Mesodermal cell (in vitro differentiated cells): ENCODE measurements at regions not wholly inside any gene's neighbourhood (a gene's known extent, or its start where the extent isn't known, plus 50 kb on each side); places are given as distances from the start of the nearest gene placed in this dataset.

Experiments
- H3K27ac ChIP-seq: 2 replicates; pipeline ENCODE4 v1.7.0; 2013; ENCODE audit warnings: mild to moderate bottlenecking, low read depth, low read length, moderate library complexity; ENCODE audit not compliant: severe bottlenecking
- H3K36me3 ChIP-seq: 2 replicates; pipeline ENCODE4 v1.7.1; 2013; ENCODE audit warnings: mild to moderate bottlenecking, low read length, moderate library complexity; ENCODE audit not compliant: control insufficient read depth, insufficient read depth
- H3K4me1 ChIP-seq: one replicate; pipeline ENCODE4 v1.7.1; 2013; ENCODE audit warnings: mild to moderate bottlenecking, low read length; ENCODE audit not compliant: insufficient read depth, control insufficient read depth, poor library complexity, severe bottlenecking
- H3K4me3 ChIP-seq: 2 replicates; pipeline ENCODE4 v1.7.0; 2013; ENCODE audit warnings: low read length, control low read depth, mild to moderate bottlenecking; ENCODE audit not compliant: insufficient read depth, poor library complexity, severe bottlenecking; ENCODE audit errors: extremely low read depth
- H3K9me3 ChIP-seq: 2 replicates; pipeline ENCODE4 v1.7.1; 2013; ENCODE audit warnings: mild to moderate bottlenecking, low read length, moderate library complexity; ENCODE audit not compliant: control insufficient read depth
- WGBS, 2 experiments: methylation state at CpG; one replicate each; pipeline ENCODE4 v1.1.5; 2013; ENCODE audit warnings: missing lambda C conversion rate in 2 of 2; ENCODE audit not compliant: insufficient coverage in 2 of 2; 5-methylcytosine and 5-hydroxymethylcytosine counted together

- no peak overlapping the region for H3K4me3 ChIP-seq
- H3K4me1 ChIP-seq: no peaks in the 10 kb centered on the region
- H3K36me3 ChIP-seq: no peaks in the 10 kb centered on the region
- H3K9me3 ChIP-seq: no peaks in the 10 kb centered on the region
- H3K27ac ChIP-seq: no peak overlapping the region
- 84 to 86% methylated on average over 3 to 5 of the region's 8 CpGs for WGBS, 2 experiments
Observed at GRCh38 chr2:6665093-6666045, 200.3 kb downstream of the CMPK2 start.

GRCh38 chr2:6667326-6667725 lies 198.4 kb downstream of the CMPK2 start:
- Histone ChIP-seq H3K9me3 (no peaks in the 10 kb centered on the region), H3K36me3 (no peaks in the 10 kb centered on the region), H3K4me3 (no peak overlapping the region), H3K4me1 (no peaks in the 10 kb centered on the region), H3K27ac (no peak overlapping the region)
- WGBS, 2 experiments: 90 to 100% methylated on average over 1 to 2 of the region's 4 CpGs

- H3K4me3 ChIP-seq: no peak overlapping the region
- no CpG with 5 or more reads among the region's 1 CpG for WGBS, 2 experiments
- no peak overlapping the region for H3K27ac ChIP-seq
- H3K4me1 ChIP-seq: peaks cover under 1% of the 10 kb centered on the region
- H3K36me3 ChIP-seq: no peaks in the 10 kb centered on the region
- no peaks in the 10 kb centered on the region for H3K9me3 ChIP-seq
Observed at GRCh38 chr2:6671913-6672312, 193.8 kb downstream of the CMPK2 start.

GRCh38 chr2:6674381-6674780 lies 191.3 kb downstream of the CMPK2 start:
- Histone ChIP-seq H3K4me3 (no peak overlapping the region), H3K9me3 (no peaks in the 10 kb centered on the region), H3K27ac (no peak overlapping the region), H3K4me1 (peaks cover 3% of the 10 kb centered on the region), H3K36me3 (no peaks in the 10 kb centered on the region)
- 78 to 81% methylated on average over 3 of the region's 3 CpGs for WGBS, 2 experiments

- Histone ChIP-seq H3K36me3 (no peaks in the 10 kb centered on the region), H3K27ac (no peak overlapping the region), H3K4me3 (no peak overlapping the region), H3K4me1 (peaks cover 3% of the 10 kb centered on the region), H3K9me3 (no peaks in the 10 kb centered on the region)
- 91 to 100% methylated on average over 3 to 4 of the region's 5 CpGs for WGBS, 2 experiments
Observed at GRCh38 chr2:6675791-6676190, 189.9 kb downstream of the CMPK2 start.

- H3K4me3 ChIP-seq: no peak overlapping the region
- no peaks in the 10 kb centered on the region for H3K36me3 ChIP-seq
- H3K4me1 ChIP-seq: peaks cover 3% of the 10 kb centered on the region
- no peak overlapping the region for H3K27ac ChIP-seq
- WGBS, 2 experiments: no CpG with 5 or more reads among the region's 1 CpG
- H3K9me3 ChIP-seq: no peaks in the 10 kb centered on the region
Observed at GRCh38 chr2:6676241-6676640, 189.5 kb downstream of the CMPK2 start.

GRCh38 chr2:6676776-6677175 lies 188.9 kb downstream of the CMPK2 start:
- Histone ChIP-seq H3K27ac (no peak overlapping the region), H3K9me3 (no peaks in the 10 kb centered on the region), H3K4me1 (peaks cover 3% of the 10 kb centered on the region), H3K4me3 (no peak overlapping the region), H3K36me3 (no peaks in the 10 kb centered on the region)

- no peaks in the 10 kb centered on the region for H3K9me3 ChIP-seq
- H3K36me3 ChIP-seq: no peaks in the 10 kb centered on the region
- 41 to 51% methylated on average over 2 of the region's 2 CpGs for WGBS, 2 experiments
- H3K27ac ChIP-seq: no peak overlapping the region
- peaks cover 3% of the 10 kb centered on the region for H3K4me1 ChIP-seq
- no peak overlapping the region for H3K4me3 ChIP-seq
Observed at GRCh38 chr2:6679471-6679870, 186.2 kb downstream of the CMPK2 start.

GRCh38 chr2:6683516-6683915 lies 182.2 kb downstream of the CMPK2 start:
- Histone ChIP-seq H3K9me3 (peaks cover 8% of the 10 kb centered on the region), H3K4me1 (no peaks in the 10 kb centered on the region), H3K36me3 (no peaks in the 10 kb centered on the region), H3K4me3 (no peak overlapping the region), H3K27ac (no peak overlapping the region)
- WGBS, 2 experiments: 63 to 87% methylated on average over 2 of the region's 3 CpGs

- 100% methylated on average over 1 of the region's 1 CpG; no CpG with 5 or more reads in 1 of the 2 experiments for WGBS, 2 experiments
- Histone ChIP-seq H3K9me3 (peaks cover 8% of the 10 kb centered on the region), H3K36me3 (no peaks in the 10 kb centered on the region), H3K4me1 (no peaks in the 10 kb centered on the region), H3K4me3 (no peak overlapping the region), H3K27ac (no peak overlapping the region)
Observed at GRCh38 chr2:6685447-6685846, 180.3 kb downstream of the CMPK2 start.

- peaks cover 8% of the 10 kb centered on the region for H3K9me3 ChIP-seq
- no peaks in the 10 kb centered on the region for H3K36me3 ChIP-seq
- no peak overlapping the region for H3K27ac ChIP-seq
- WGBS, 2 experiments: 83 to 92% methylated on average over 2 to 4 of the region's 5 CpGs
- no peaks in the 10 kb centered on the region for H3K4me1 ChIP-seq
- H3K4me3 ChIP-seq: no peak overlapping the region
Observed at GRCh38 chr2:6692056-6692455, 173.7 kb downstream of the CMPK2 start.
